RKO (cell line): ENCODE measurements at regions not wholly inside any gene's neighbourhood (a gene's known extent, or its start where the extent isn't known, plus 50 kb on each side); places are given as distances from the start of the nearest gene placed in this dataset.

Source experiments
- DNase-seq: peaks from one replicate; pipeline ENCODE4 v3.0.0-alpha.2; 2016; ENCODE audit warnings: low spot score

DNA sequence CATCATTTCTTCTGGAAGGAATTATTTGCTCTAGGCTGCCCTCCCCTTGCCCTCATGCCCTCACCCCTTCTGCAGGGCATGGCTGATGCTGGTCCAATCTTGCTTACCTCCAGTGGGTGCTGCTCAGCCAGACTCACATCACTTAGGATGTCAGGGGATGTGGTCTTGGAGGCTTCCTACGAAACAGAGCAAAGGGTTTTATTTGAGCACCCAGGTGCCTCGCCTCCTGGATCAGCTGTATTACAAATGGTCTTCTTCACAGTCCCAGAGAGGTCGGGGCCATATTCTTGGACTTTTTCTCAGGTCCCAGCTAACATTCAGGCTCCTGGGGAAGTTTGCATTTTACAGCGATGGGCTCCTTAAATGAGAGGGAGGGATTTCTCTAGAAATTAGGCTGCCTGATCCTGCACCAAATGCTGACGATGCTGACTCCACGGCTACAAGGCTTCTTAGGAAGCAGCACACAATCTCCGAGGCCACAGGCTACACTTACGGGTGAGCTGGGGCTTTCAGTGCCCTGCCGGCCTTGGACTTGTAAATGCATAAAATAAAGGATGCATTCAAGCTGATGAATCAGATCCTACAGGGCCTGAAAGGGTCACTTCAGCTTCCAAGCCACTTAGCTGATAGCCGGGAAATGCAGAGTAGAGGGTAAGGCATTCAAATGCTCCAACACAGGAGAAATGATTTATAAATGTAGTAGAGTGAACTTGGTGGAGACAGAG, 159.8 kb upstream of the ECI2 start:
- DNase-seq: no peak

DNA sequence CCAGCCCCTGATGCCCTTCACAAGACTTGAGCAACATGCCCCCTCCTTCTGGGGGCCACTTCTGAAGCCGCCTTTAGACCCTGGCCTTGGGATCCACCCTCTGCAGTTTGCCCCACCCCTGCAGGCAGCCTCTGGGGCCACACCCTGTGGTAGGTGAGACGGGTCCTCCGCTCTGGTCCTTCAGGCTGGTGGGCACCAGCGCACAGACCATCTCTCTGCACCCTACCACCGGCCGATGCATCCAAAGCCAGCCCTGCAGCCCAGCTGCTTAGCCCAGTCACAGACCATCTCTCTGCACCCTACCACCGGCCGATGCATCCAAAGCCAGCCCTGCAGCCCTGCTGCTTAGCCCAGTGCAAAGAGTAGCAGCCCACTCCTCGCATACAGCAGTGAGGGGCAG, 159.3 kb upstream of the ECI2 start:
- no peak for DNase-seq

DNA sequence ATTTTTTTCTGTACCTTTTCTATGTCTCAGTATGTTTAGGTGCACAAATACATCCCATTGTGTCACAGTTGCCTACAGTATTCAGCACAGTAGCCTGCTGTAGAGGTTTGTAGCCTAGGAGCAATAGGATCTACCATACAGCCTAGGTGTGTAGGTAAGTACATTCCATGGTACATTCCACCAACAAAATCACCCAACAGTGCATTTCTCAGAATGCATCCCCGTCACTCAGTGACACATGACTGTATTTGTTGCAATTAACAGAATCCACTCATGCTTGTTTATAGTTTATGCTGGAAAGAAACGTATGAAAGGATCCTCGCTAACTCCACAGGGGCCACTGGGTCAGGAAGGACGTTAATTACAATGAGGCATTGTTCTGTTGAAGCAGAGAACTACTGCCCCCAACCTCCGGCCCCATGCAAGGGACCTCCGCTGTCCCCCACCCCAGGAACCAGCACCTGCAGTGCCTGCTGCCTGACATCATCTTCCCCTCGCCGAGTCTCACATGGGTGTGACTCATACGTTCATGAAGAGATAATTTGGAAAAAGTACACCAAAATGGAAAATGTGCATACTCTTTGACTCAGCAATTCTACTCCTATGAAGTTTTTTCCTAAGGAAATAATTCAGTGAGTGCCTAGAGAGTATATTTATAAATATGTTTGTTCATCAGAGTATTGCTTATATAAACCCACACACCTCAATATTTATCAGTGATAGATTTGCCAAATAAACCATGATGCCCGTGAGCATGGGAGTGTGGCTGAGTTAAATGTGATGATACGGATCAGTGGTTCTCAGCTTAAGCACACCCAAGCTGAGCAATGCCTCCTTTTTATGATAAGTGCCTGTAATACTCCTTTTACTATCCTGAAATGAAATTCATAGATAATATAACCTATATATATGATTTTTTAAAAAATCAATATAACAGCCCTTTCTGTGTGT, 156.4 kb upstream of the ECI2 start:
- peak; percentile 19 for DNase-seq

DNA sequence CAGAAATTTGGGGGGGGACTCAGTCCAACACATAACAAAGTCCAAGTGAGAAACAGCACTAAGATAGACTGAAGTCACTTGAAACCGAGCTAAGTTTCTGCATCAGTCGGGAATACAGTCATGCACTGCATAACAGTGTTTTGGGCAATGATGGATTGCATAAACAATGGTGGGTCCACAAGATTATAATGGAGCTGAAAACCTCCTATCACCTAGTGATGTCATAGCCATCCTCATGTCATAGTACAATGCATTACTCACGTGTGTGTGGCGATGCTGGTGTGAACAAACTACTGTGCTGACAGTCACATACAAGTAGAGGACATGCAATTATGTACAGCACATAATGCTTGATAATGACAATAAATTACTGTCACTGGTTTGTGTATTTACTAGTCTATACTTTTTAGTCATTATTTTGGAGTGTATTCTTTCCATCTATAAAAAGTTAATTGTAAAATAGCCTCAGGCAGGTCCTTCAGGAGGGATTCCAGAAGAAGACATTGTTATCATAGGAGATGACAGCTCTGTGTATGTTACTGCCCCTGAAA, 154.5 kb upstream of the ECI2 start:
- DNase-seq: no peak

DNA sequence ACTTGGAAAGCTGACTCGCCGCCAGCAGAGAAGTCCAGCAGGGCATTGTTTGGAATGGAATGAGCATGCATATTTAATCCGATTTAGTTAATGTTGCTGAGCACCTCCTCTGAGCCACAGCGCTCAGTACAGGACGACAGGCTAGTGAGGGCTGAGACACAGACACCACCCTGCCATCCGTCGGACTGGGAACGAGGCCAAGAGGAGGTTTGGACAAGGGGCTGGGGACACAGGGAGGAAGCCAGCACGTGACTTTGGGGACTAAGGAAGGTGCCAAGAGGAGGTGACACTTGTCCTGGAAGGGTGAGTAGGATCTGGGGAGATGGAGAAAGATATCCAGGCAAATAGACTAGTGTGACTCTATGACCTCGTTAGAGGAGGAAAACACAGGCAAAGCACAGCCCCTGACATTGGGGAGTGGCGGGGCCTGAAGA, 152.5 kb upstream of the ECI2 start:
- no peak for DNase-seq

DNA sequence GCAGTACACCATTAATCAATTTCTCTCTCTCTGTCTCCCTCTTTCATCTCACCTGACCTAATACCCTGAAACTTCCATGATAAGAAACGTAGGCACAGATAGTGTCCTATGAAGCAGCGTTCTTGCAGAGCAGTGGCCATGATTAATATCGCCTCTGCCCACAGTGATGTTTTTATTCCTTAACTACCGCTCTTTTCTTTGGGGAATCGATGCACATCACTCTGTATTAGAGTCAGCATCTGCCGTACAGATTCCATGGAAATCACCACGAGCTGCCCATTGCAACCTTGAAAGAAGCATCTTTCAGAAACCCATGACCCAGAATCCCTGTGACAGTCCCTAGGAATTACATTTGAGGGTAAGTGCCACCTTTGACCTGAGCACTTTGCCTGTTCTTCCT, 152.0 kb upstream of the ECI2 start:
- no peak for DNase-seq

DNA sequence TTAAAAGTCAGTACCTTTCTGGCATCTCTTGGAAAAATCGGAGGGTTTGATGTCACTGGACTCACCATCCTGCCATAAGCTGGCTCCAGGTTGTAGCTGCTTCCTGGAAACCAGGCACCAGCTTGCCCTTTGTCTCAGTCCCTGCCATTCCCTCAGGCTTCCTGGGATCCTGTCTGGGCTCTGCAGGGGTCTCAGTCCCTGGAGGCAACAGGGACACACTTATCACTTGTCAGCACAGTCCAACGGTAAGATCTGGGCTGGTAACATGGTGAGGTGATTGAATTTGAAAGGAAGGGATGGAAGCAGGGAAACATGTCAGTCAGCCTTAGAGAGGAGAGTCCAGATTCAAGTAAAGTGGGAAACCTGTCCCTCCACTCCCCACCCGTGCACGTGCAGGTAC, 147.6 kb upstream of the ECI2 start:
- DNase-seq: no peak

DNA sequence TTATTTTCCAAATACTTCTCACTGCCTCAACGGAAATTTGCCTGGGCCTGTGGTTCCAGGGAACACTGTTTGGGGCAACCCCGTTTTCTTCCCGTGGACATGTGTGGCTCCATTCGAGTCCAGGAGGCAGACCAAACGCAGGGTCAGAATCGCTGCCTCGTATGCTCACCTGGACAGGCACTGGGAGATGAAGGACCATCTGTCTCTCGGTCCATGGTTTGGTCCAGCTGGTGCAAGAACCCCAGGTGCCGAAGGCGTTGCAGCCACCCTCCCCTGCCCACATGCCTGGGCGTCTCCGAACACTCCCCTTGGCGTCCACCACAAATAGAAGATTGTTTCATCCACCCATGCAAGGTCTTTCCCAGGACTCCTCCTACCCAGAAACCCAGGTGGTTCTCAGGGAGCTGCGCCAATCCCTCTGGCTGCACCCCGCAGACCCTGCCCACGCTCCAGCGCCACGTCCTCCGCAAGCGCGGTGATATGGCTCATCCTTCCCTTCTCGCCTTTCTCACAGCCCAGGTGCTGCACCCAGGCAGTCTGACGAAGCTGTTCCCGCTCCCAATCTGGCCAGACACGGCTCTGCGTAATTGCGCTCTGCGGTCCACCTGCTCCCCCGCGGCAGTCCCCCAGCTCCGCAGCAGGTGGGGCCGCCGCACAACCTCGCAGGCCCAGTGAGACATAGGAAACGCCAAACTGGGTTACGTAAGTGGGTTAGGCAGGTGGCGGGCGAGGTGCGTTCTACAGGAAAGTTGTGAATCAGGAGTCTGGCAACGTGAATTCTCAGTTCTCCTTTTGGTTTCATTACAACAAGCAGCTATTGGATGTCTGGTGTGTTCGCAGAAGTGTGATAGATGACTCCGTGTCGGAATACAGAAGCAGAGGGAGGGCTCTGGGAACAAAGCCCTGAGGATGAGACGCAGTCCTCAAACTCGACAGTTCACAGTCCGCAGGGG, 146.2 kb upstream of the ECI2 start:
- no peak for DNase-seq

DNA sequence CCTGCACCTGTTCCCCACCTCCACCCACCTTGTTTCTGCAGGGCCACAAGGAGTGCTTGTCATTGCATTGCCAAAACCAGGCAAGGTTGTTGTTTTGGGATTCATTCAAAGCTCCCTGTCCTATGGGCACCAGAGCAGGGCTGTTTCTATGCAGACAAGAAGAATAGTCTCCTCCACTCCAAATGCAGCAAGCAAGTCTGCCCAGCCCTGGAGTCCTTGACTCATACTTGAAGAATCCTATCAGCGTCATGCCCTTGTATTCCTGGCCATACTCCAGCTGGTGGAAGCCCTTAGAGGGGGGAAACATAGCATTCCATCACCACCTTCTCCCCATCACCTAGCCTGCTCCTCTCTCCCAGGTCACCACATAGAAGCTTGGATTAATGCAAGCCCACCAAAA, 145.3 kb upstream of the ECI2 start:
- DNase-seq: peak; percentile 7

DNA sequence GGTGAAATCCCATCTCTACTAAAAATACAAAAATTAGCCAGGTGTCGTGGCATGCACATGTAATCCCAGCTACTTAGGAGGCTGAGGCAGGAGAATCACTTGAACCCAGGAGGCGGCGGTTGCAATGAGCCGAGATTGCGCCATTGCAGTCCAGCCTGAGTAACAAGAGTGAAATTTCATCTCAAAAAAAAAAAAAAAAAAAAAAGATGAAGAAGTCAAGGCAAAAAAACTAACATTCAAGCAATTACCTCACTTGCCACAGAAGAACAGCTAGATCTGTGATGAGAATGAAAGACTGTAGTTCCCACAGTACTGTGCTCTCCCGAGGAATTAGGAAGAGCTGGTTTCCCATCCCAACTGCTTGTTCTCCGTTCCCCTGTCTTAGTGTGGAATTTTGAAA, 144.7 kb upstream of the ECI2 start:
- DNase-seq: no peak

DNA sequence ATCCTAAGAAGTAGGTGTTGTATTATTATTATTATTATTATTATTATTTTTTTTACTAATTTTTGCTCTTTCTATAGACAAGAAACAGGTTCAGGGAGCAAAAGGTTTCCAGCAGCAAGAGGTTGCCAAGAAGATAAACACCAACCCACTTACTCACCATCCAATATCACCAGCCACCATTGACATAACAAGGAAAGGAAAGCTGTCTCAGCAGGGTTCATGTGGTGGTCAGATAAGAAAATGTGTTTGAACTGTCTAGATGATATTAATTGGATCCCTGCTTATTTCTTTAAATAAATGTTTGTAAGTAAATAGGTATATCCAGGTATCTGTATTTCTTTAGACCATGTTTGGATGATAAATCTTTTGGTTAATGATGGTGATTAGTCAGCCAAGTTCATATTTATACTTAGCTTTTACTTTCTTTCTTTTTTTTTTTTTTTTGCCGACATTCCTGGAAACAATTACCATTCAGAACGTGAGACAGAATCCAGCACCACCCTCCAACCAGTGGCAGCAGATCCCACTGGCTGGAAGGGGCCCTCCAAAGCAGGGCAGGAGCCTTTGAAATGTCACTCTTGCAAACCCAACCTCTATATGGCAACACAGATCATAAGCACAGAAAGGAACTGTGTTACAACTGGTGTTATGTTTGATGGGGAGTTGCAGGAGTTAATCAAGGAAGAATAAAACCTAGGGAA, 139.2 kb upstream of the ECI2 start:
- DNase-seq: no peak

DNA sequence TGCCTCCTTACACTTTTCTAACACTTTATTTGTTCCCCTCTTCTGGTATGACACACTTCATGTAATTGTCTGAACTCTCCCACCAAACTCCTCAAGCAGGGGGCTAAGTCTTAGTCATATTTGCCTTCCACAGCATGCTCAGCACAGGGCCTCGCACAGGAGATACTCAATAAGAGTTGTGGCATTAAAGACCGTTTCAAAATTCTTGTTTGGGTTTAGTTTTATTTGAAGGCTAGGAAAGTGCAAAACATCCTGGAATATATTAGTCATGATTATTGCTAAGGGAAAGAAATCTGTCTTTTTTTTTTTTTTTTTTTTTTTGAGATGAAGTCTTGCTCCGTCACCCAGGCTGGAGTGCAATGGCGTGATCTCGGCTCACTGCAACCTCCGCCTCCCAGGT, 137.6 kb upstream of the ECI2 start:
- no peak for DNase-seq

DNA sequence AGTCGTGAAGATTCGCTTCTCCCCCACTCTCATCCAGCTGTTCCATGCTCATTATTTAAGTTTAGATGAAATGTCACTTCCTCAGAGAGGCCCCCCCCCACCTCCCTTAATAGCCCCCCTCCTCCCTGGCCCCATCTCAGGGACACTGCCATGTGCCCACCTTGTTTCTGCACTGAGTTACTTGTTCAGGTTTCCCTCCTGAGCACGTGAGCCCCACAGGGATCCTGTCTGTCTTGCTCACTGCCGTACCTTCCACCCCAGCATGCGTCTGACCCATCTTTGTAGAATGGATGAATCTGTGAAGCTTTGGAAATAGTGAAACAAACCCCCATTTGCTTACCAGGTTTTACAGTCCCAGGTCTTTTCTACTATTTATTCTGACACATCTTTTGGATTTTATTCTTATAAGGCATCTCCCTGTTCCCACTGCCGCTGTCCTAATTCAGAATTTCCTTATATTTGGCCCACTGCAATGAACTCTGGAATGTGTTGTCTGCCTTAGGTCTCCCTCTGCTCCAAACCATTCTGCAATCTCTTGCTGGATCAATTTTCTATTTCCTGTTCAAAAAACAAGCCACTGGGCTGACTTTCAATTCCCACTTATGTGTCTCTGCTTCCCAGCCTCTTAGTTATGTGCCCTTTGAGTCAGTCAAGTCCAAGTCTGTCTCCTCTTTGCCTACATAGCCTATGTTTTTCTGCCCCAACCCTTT, 136.5 kb upstream of the ECI2 start:
- no peak for DNase-seq

DNA sequence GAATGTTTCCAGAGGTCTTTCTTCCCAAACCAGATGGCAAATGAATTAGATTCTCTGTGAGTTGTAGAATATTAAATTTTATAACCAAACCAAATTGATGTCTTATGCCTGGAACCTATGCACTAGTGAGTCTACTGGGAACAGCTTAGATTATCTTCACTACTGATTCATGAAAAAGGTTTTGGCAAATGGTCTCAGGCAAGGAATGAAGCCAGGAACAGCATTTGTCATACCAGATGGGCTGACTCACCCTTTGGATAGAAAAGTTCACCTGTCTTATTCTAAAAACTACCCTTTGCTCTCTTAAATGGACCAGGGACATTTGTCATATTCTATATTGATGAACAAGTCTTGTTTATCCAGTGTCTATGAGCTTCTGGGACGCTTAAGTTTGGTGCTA, 135.4 kb upstream of the ECI2 start:
- DNase-seq: no peak

DNA sequence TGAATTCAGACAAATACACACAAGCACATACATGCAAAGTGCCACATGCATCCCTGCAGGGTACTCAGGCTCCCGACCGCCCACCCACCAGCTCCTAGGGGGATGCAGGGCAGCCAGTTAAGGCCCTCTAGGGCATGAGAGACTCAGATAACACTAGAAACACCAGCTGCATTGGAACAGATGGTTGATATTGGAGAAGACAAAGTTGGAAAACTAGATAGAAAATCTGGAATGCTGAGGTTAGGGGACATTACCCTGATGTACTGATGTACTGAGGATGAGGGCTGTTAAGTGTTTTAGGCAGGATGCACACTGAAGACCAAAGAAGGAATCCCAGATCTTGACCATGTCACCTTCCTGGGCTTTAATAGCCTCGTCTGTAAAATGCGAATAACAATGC, 134.6 kb upstream of the ECI2 start:
- no peak for DNase-seq

DNA sequence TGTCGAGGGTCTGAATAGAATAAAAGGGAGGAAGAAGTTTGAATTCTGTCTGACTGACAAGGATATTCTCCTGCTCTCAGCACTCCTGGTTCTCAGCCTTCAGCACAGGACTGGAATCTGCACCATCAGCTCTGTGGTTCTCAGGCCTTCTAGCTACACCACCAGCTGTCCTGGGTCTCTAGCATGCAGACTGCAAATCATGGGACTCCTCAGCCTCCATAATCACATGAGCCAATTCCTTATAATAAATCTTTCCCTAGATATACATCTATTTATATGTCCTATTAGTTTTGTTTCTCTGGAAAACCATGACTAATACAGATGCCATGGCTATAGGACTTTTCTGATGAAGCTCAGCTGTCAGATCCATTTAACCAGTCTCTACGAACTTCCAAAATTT, 132.8 kb upstream of the ECI2 start:
- no peak for DNase-seq

DNA sequence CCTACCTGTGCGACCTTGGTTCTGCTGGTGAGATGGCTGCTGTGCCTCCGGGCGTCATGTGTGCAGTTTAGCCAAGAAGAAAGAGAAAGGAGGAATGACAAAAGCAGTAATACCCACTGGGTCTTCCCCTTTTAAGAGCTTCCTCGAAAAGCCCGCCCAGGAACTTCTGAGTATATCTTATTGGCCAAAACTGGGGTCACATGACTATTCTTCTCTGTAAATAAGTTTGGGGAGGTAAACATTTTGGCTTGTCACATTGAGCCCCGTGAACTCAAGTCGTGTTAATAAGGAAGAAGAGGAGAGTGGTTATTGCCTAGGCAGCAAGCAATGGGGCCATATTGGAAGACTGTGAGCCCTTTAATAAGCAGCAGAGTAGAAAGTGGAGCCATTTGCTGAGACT, 130.4 kb upstream of the ECI2 start:
- no peak for DNase-seq

DNA sequence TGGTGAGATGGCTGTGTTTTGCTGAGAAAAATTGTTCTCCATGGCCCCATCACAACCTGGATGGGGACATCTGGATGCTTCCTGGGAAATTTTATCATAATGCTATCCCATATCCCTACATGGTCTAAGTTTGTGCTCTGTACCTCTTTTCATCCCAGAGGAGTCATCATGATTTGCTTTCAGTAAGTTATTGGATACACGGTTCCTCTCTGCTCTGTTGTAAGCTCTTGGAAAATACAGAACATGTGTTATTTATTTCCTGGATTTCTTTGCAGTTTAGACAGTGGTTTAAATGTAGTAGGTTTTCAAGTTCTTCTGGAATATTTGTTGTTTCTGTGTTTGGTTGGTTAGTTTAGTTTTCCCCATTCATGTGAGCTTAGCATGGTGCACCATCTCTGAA, 129.2 kb upstream of the ECI2 start:
- DNase-seq: no peak

DNA sequence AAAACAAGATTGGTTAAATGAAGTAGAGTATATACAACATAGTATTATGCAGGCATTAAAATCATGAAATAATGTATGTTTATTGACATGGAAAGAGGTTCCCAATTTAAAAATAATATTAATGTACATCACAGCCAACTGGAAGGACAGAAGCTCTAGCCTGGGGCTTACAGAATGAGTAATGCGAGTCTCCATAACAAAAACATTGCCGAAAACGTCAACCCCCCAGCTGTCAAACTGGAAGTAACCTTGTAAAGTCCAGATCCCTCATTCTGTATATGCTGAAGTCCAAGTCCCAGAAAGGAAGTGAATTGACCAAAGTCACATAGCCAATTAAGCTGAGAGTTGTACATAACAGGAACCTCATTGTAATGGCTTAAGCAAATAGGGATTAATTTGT, 128.7 kb upstream of the ECI2 start:
- no peak for DNase-seq

DNA sequence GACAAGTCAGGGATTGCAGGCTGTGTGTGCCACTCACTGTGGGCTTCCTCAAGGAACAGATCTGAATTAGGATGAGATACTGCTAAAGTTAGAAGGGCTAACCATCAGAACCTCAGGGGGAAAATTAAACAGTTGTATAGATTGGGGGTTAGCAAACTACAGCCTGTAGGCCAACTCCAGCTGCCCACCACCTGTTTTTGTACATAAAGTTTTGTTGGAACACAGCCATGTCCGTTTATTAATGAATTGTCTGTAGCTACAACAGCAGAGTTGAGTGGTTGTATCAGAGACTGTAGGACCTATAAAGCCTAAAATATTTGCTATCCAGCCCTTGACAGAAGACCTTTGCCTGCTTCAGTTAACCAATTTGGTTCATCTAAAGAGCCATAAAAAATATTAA, 127.2 kb upstream of the ECI2 start:
- no peak for DNase-seq

DNA sequence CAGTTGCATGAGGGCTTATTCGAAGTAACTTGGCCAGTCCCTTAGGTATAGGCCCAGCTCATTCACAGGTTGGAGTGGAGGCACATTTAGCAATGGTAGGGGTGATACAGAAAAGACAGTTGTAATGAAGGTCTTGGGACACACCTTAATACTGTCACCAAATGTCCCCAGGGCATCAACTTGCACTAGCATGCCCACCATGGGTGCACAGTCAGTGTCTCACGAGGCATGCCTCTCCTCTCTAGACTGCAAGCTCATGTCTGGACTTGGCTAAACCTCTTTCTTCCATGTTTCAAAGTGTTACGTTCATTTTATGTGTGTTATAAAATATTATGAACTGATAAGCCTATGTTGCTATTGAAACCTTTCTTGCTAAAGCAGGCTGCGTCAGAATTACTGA, 124.0 kb upstream of the ECI2 start:
- no peak for DNase-seq
